ENCODE measurements at regions not wholly inside any gene's neighbourhood (a gene's known extent, or its start where the extent isn't known, plus 50 kb on each side); places are given as distances from the start of the nearest gene placed in this dataset.

DNA sequence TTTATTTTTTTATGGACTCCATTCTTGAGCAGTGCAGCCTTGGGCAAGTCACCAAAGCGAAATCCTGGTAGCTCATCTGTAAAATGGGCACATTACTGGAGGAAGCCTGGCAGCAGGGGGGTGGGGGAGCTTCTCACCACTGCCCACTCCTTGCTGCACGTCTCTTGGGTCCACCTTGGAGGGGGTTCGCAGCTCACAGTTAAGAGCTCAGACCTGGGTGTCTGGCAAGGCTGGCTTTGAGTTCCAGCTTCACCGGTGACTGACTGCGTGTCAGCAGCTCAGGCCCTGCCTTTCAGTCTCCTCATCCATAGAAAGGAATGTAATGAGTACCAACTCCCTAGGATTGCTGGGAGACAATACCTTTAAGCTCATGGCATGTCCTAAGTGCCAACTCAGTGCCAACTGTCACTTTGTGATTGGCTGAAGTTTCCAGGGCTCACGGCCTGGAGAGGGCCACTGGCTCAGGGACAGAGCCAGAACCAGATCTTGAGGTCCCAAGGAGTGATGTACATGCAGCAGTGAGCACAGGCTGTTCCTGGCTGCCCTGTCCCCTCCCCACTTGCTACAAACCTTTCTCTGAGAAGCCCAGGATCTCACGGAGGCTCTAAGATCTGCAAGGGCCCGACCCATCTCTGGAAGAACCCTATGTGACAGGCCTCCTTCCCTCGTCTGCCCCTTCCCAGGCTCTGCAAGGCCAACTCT is 72.9 kb downstream of the C9orf50 start:
- TF ChIP-seq POLR2AphosphoS5 (IDR thresholded peaks at IDR 0.05; ENCODE audit: insufficient read depth, low read depth, low read length) (no peak), POLR2A (IDR thresholded peaks at IDR 0.05; ENCODE audit: low read depth, low read length) (no peak), GATA2 (IDR thresholded peaks at IDR 0.05; ENCODE audit: insufficient read depth, insufficient read length, low read depth, low read length) (no peak), FOS (IDR thresholded peaks at IDR 0.05; ENCODE audit: borderline replicate concordance, insufficient read depth, low read length) (no peak), EZH2 (IDR thresholded peaks at IDR 0.05; ENCODE audit: borderline replicate concordance, low read depth, low read length, severe bottlenecking) (no peak)
- TF ChIP-seq, protein P1, sequence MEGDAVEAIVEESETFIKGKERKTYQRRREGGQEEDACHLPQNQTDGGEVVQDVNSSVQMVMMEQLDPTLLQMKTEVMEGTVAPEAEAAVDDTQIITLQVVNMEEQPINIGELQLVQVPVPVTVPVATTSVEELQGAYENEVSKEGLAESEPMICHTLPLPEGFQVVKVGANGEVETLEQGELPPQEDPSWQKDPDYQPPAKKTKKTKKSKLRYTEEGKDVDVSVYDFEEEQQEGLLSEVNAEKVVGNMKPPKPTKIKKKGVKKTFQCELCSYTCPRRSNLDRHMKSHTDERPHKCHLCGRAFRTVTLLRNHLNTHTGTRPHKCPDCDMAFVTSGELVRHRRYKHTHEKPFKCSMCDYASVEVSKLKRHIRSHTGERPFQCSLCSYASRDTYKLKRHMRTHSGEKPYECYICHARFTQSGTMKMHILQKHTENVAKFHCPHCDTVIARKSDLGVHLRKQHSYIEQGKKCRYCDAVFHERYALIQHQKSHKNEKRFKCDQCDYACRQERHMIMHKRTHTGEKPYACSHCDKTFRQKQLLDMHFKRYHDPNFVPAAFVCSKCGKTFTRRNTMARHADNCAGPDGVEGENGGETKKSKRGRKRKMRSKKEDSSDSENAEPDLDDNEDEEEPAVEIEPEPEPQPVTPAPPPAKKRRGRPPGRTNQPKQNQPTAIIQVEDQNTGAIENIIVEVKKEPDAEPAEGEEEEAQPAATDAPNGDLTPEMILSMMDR (IDR thresholded peaks at IDR 0.05; ENCODE audit: extremely low read depth in 1 of 2, insufficient read depth in 1 of 2, low read depth in 1 of 2, low read length in 2 of 2), result no peak
- TF ChIP-seq, protein P2, sequence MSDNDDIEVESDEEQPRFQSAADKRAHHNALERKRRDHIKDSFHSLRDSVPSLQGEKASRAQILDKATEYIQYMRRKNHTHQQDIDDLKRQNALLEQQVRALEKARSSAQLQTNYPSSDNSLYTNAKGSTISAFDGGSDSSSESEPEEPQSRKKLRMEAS (IDR thresholded peaks at IDR 0.05; ENCODE audit: insufficient read depth, insufficient read length), result no peak

All from endothelial cell of umbilical vein (primary cell).